Ishikawa (cell line): ENCODE measurements at regions not wholly inside any gene's neighbourhood (a gene's known extent, or its start where the extent isn't known, plus 50 kb on each side); places are given as distances from the start of the nearest gene placed in this dataset.

Experiments used
- CEBPB ChIP-seq: IDR thresholded peaks from 2 replicates; pipeline ENCODE4 v1.6.1; 2012
- CREB1 ChIP-seq: IDR thresholded peaks from 2 replicates; pipeline ENCODE4 v1.6.1; 2012; ENCODE audit warnings: low read depth
- EGR1 ChIP-seq: IDR thresholded peaks from 2 replicates; pipeline ENCODE4 v1.6.1; 2012
- EP300 ChIP-seq: IDR thresholded peaks from 2 replicates; pipeline ENCODE4 v1.6.1; 2012; ENCODE audit warnings: borderline replicate concordance
- FOXM1 ChIP-seq: IDR thresholded peaks from 2 replicates; pipeline ENCODE4 v1.6.1; 2012; ENCODE audit warnings: low read depth, borderline replicate concordance
- MAX ChIP-seq: IDR thresholded peaks from 2 replicates; pipeline ENCODE4 v1.6.1; 2012
- NFIC ChIP-seq: IDR thresholded peaks from 2 replicates; pipeline ENCODE4 v1.6.1; 2012
- RAD21 ChIP-seq: IDR thresholded peaks from 2 replicates; pipeline ENCODE4 v1.6.1; 2012; ENCODE audit warnings: low read depth
- REST ChIP-seq: IDR thresholded peaks from 2 replicates; pipeline ENCODE4 v1.6.1; 2012; ENCODE audit warnings: low read depth, mild to moderate bottlenecking
- TAF1 ChIP-seq: IDR thresholded peaks from 2 replicates; pipeline ENCODE4 v1.6.1; 2012; ENCODE audit warnings: low read depth, mild to moderate bottlenecking
- TCF12 ChIP-seq: IDR thresholded peaks from 2 replicates; pipeline ENCODE4 v1.6.1; 2012; ENCODE audit warnings: low read depth
- TEAD4 ChIP-seq: IDR thresholded peaks from 2 replicates; pipeline ENCODE4 v1.6.1; 2012
- USF1 ChIP-seq: IDR thresholded peaks from 2 replicates; pipeline ENCODE4 v1.6.1; 2012
- YY1 ChIP-seq: IDR thresholded peaks from 2 replicates; pipeline ENCODE4 v1.6.1; 2012; ENCODE audit warnings: low read depth
- ZBTB7A ChIP-seq: IDR thresholded peaks from 2 replicates; pipeline ENCODE4 v1.6.1; 2012; ENCODE audit warnings: low read depth

- TF ChIP-seq TAF1 (no peak), TCF12 (no peak), REST (no peak), YY1 (no peak), CEBPB (no peak), FOXM1 (no peak), CREB1 (no peak)
Observed at GRCh38 chrX:138408101-138408500, 303.4 kb downstream of the FGF13 start.

GRCh38 chrX:138411048-138411447 lies 300.5 kb downstream of the FGF13 start:
- TF ChIP-seq YY1 (no peak), FOXM1 (no peak), CEBPB (no peak), REST (no peak), TCF12 (no peak), EGR1 (no peak), RAD21 (no peak), TAF1 (no peak), CREB1 (no peak), ZBTB7A (no peak), USF1 (no peak), TEAD4 (no peak), EP300 (no peak), MAX (no peak), NFIC (no peak)
